HEK293 (cell line): ENCODE measurements at regions not wholly inside any gene's neighbourhood (a gene's known extent, or its start where the extent isn't known, plus 50 kb on each side); places are given as distances from the start of the nearest gene placed in this dataset.

Experiments used
- CTCF ChIA-PET: fragments of 350-600 bp; formaldehyde crosslinking; extraction: SDS; loops from one replicate; lab custom pipeline; 2021; ENCODE audit warnings: antibody characterized with exemption; lab: Yijun Ruan, JAX
- POLR2A ChIA-PET: fragments of 300-600 bp; formaldehyde crosslinking; extraction: SDS; loops from one replicate; lab custom pipeline; 2020; ENCODE audit warnings: antibody characterized with exemption, inconsistent platforms; lab: Yijun Ruan, JAX
- H3K27ac ChIP-seq: fragments of 200-500 bp; sonication (Bioruptor generic); 2 replicates; pipeline ENCODE4 v1.5.1; 2014; ENCODE audit warnings: low read depth, low read length, control low read depth, inconsistent platforms; ENCODE audit errors: extremely low read depth
- H3K36me3 ChIP-seq, 2 experiments: fragments of 200-500 bp in 1 of 2; sonication (Bioruptor generic) in 1 of 2; 1 replicate in 1 of 2; 2 replicates in 1 of 2; pipeline ENCODE4 v1.5.1; 2014 to 2017; ENCODE audit warnings: inconsistent platforms in 2 of 2, low read length in 2 of 2; ENCODE audit not compliant: control insufficient read depth in 2 of 2, insufficient read depth in 1 of 2
- H3K4me1 ChIP-seq: fragments of 200-500 bp; sonication (Bioruptor generic); 2 replicates; pipeline ENCODE4 v1.5.1; 2014; ENCODE audit warnings: mild to moderate bottlenecking, low read length, inconsistent platforms; ENCODE audit not compliant: control insufficient read depth, insufficient read depth
- H3K4me3 ChIP-seq: 2 replicates; pipeline ENCODE4 v1.5.1; 2011; ENCODE audit warnings: low read depth, mild to moderate bottlenecking, control low read depth, low read length, moderate library complexity
- H3K9me3 ChIP-seq: fragments of 200-500 bp; sonication (Bioruptor generic); 2 replicates; pipeline ENCODE4 v1.5.1; 2014; ENCODE audit warnings: low read depth, low read length, inconsistent platforms; ENCODE audit not compliant: control insufficient read depth, insufficient read depth
- GLIS2 ChIP-seq: fragments of 450-650 bp; formaldehyde crosslinking; IDR thresholded peaks from 2 replicates; pipeline ENCODE4 v1.5.1; 2016; ENCODE audit warnings: missing biosample characterization, missing genetic modification characterization
- MYNN ChIP-seq: fragments of 450-650 bp; formaldehyde crosslinking; IDR thresholded peaks from 2 replicates; pipeline ENCODE4 v1.5.1; 2016; ENCODE audit warnings: missing biosample characterization, missing genetic modification characterization, borderline replicate concordance
- OVOL3 ChIP-seq: fragments of 450-650 bp; formaldehyde crosslinking; IDR thresholded peaks from 2 replicates; pipeline ENCODE4 v1.5.1; 2016; ENCODE audit warnings: missing biosample characterization, missing genetic modification characterization
- PBX3 ChIP-seq: sonication (generic); formaldehyde crosslinking; IDR thresholded peaks from 2 replicates; pipeline ENCODE4 v1.8.1; 2022; ENCODE audit warnings: mild to moderate bottlenecking, moderate library complexity, missing genetic modification reagents
- REPIN1 ChIP-seq: fragments of 450-650 bp; formaldehyde crosslinking; IDR thresholded peaks from 2 replicates; pipeline ENCODE4 v1.5.1; 2017; ENCODE audit warnings: missing biosample characterization, missing genetic modification characterization, low read depth
- ZBTB21 ChIP-seq: fragments of 450-650 bp; formaldehyde crosslinking; IDR thresholded peaks from 2 replicates; pipeline ENCODE4 v1.5.1; 2017; ENCODE audit warnings: missing biosample characterization, missing genetic modification characterization
- ZNF223 ChIP-seq: fragments of 450-650 bp; formaldehyde crosslinking; IDR thresholded peaks from 2 replicates; pipeline ENCODE4 v1.5.1; 2016; ENCODE audit warnings: missing biosample characterization, missing genetic modification characterization
- ZNF449 ChIP-seq: fragments of 450-650 bp; formaldehyde crosslinking; IDR thresholded peaks from 2 replicates; pipeline ENCODE4 v1.5.1; 2017; ENCODE audit warnings: missing biosample characterization, mild to moderate bottlenecking, missing genetic modification characterization, moderate library complexity
- TF ChIP-seq, protein P1 (sequence below): fragments of 450-650 bp; formaldehyde crosslinking; IDR thresholded peaks from 2 replicates; pipeline ENCODE4 v1.5.1; 2016; ENCODE audit warnings: missing biosample characterization, missing genetic modification characterization
- TF ChIP-seq, protein P2 (sequence below): fragments of 450-650 bp; formaldehyde crosslinking; IDR thresholded peaks from 2 replicates; pipeline ENCODE4 v1.5.1; 2016; ENCODE audit warnings: missing biosample characterization, missing genetic modification characterization
- TF ChIP-seq, protein P3 (sequence below): fragments of 450-650 bp; formaldehyde crosslinking; IDR thresholded peaks from 2 replicates; pipeline ENCODE4 v1.5.1; 2016; ENCODE audit warnings: missing biosample characterization, missing genetic modification characterization

DNA sequence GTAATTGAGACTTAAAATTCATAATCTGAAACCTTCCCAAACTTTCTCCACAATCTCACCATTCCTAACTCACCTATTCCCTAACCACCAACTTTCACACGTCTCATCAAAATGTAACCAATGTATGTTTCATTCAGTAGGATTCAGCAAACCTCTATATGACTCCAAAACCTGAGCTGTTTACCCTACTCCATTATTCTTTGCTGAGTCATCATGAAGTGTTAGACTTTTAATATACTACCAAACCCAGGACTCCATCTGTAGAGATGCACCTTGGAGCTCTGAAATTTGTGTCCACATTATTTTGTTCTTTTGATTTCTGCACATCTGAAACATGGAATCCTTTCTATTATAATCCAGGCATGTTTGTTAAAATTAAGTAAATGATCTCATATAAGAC is 727.0 kb upstream of the PIK3C3 start:
- Histone ChIP-seq H3K36me3 (no peaks in the 10 kb centered on the region), H3K9me3 (no peaks in the 10 kb centered on the region), H3K4me3 (no peak overlapping the region), H3K4me1 (no peaks in the 10 kb centered on the region), H3K27ac (no peak overlapping the region)
- ChIA-PET POLR2A (no interaction called here), CTCF (no interaction called here)
- TF ChIP-seq PBX3 (no peak), OVOL3 (no peak)

DNA sequence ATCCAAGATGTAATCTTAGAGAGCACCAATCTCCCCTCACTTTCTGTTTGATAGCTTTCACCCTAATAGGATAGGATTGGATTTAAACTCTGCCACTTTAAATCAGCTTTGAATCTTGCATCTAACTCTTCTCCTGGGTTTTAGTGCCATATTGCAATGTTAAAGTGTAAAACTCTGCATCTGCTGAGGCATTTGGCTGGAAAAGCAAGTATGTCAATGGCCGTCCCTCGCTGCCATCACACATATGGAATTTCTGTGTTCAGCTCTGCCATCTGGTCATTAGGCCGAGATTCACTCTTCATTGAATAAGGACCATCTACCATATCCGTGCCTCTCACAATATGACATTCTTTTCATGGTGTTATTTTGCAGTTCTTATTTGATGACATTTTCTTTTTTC is 728.1 kb upstream of the PIK3C3 start:
- no peak overlapping the region for H3K27ac ChIP-seq
- H3K4me3 ChIP-seq: no peak overlapping the region
- no peak for TF ChIP-seq REPIN1
- TF ChIP-seq, protein P1, sequence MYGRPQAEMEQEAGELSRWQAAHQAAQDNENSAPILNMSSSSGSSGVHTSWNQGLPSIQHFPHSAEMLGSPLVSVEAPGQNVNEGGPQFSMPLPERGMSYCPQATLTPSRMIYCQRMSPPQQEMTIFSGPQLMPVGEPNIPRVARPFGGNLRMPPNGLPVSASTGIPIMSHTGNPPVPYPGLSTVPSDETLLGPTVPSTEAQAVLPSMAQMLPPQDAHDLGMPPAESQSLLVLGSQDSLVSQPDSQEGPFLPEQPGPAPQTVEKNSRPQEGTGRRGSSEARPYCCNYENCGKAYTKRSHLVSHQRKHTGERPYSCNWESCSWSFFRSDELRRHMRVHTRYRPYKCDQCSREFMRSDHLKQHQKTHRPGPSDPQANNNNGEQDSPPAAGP: no peak
- no peak for TF ChIP-seq ZNF449 (tag by site-specific recombination)
- TF ChIP-seq, protein P2, sequence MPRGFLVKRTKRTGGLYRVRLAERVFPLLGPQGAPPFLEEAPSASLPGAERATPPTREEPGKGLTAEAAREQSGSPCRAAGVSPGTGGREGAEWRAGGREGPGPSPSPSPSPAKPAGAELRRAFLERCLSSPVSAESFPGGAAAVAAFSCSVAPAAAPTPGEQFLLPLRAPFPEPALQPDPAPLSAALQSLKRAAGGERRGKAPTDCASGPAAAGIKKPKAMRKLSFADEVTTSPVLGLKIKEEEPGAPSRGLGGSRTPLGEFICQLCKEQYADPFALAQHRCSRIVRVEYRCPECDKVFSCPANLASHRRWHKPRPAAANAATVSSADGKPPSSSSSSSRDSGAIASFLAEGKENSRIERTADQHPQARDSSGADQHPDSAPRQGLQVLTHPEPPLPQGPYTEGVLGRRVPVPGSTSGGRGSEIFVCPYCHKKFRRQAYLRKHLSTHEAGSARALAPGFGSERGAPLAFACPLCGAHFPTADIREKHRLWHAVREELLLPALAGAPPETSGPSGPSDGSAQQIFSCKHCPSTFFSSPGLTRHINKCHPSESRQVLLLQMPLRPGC (tag by site-specific recombination): no peak
- CTCF ChIA-PET: interaction anchor here (0.9 kb wide), 1 partner anchor 10 kb away, joined by 4 read pairs; no protein-coding TSS in a partner anchor
- no peaks in the 10 kb centered on the region for H3K9me3 ChIP-seq
- POLR2A ChIA-PET: no interaction called here
- H3K4me1 ChIP-seq: no peaks in the 10 kb centered on the region
- H3K36me3 ChIP-seq: no peaks in the 10 kb centered on the region

GRCh38 chr18:41226186-41226585 is 728.8 kb upstream of the PIK3C3 start:
- no peaks in the 10 kb centered on the region for H3K36me3 ChIP-seq
- H3K9me3 ChIP-seq: no peaks in the 10 kb centered on the region
- POLR2A ChIA-PET: no interaction called here
- no peaks in the 10 kb centered on the region for H3K4me1 ChIP-seq
- CTCF ChIA-PET: no interaction called here
- H3K4me3 ChIP-seq: no peak overlapping the region
- H3K27ac ChIP-seq: no peak overlapping the region
- TF ChIP-seq MYNN (tag by site-specific recombination) (no peak), GLIS2 (no peak), ZNF223 (no peak), ZBTB21 (tag by site-specific recombination) (no peak)
- TF ChIP-seq, protein P3, sequence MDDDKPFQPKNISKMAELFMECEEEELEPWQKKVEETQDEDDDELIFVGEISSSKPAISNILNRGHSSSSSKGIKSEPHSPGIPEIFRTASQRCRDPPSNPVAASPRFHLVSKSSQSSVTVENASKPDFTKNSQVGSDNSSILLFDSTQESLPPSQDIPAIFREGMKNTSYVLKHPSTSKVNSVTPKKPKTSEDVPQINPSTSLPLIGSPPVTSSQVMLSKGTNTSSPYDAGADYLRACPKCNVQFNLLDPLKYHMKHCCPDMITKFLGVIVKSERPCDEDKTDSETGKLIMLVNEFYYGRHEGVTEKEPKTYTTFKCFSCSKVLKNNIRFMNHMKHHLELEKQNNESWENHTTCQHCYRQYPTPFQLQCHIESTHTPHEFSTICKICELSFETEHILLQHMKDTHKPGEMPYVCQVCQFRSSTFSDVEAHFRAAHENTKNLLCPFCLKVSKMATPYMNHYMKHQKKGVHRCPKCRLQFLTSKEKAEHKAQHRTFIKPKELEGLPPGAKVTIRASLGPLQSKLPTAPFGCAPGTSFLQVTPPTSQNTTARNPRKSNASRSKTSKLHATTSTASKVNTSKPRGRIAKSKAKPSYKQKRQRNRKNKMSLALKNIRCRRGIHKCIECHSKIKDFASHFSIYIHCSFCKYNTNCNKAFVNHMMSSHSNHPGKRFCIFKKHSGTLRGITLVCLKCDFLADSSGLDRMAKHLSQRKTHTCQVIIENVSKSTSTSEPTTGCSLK (tag by site-specific recombination): no peak
